ENCODE measurements at regions not wholly inside any gene's neighbourhood (a gene's known extent, or its start where the extent isn't known, plus 50 kb on each side); places are given as distances from the start of the nearest gene placed in this dataset.

GRCh38 chr13:112225429-112226090 lies 150.6 kb upstream of the SPACA7 start:
- Histone ChIP-seq H3K4me1 (ENCODE audit: control insufficient read depth, insufficient read depth, low read length) (no peaks in the 10 kb centered on the region), H3K4me3 (ENCODE audit: low read depth, low read length) (no peak overlapping the region), H3K36me3 (ENCODE audit: control insufficient read depth, insufficient read depth, low read length) (no peaks in the 10 kb centered on the region), H3K27me3 (ENCODE audit: control insufficient read depth, insufficient read depth, low read length) (no peaks in the 10 kb centered on the region; the same call in 1 of the 2 replicates), H3K9ac (ENCODE audit: low read length) (no peak overlapping the region), H3K27ac (ENCODE audit: low read depth, low read length) (no peak overlapping the region), H3K9me3 (ENCODE audit: control insufficient read depth, insufficient read depth, low read depth, low read length) (no peaks in the 10 kb centered on the region)

GRCh38 chr13:112226320-112227002 lies 149.7 kb upstream of the SPACA7 start:
- Histone ChIP-seq H3K9ac (ENCODE audit: low read length) (no peak overlapping the region), H3K9me3 (ENCODE audit: control insufficient read depth, insufficient read depth, low read depth, low read length) (no peaks in the 10 kb centered on the region), H3K4me3 (ENCODE audit: low read depth, low read length) (no peak overlapping the region), H3K36me3 (ENCODE audit: control insufficient read depth, insufficient read depth, low read length) (no peaks in the 10 kb centered on the region), H3K27me3 (ENCODE audit: control insufficient read depth, insufficient read depth, low read length) (no peaks in the 10 kb centered on the region), H3K27ac (ENCODE audit: low read depth, low read length) (no peak overlapping the region), H3K4me1 (ENCODE audit: control insufficient read depth, insufficient read depth, low read length) (no peaks in the 10 kb centered on the region)

- H3K9me3 ChIP-seq (ENCODE audit: control insufficient read depth, insufficient read depth, low read depth, low read length): no peaks in the 10 kb centered on the region
- H3K4me1 ChIP-seq (ENCODE audit: control insufficient read depth, insufficient read depth, low read length): no peaks in the 10 kb centered on the region
- no peak overlapping the region for H3K9ac ChIP-seq (ENCODE audit: low read length)
- H3K27me3 ChIP-seq (ENCODE audit: control insufficient read depth, insufficient read depth, low read length): no peaks in the 10 kb centered on the region; the same call in 1 of the 2 replicates
- H3K36me3 ChIP-seq (ENCODE audit: control insufficient read depth, insufficient read depth, low read length): no peaks in the 10 kb centered on the region
- H3K27ac ChIP-seq (ENCODE audit: low read depth, low read length): no peak overlapping the region
- no peak overlapping the region for H3K4me3 ChIP-seq (ENCODE audit: low read depth, low read length)
These were observed 149.1 kb upstream of the SPACA7 start for GRCh38 chr13:112227031-112227430.

DNA sequence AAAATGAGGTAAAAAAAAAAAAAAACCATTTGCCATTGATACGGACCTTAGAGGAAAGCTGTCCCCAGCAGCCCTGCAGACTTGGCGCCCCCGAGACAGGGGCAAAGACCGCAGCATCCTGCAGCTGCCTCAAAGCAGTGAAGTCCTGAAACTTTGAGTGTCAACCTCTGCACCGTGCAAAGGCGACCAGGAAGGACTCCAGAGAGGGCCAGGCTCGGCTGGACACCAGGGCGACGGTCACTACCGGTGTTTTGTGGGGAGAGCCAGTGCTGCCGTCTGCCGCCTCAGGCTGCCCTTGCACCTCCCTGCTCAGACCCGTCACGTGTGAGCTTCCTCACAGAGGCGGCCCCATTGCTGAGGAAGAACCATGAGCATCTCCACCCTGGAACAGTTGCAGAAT lies 146.7 kb upstream of the SPACA7 start:
- Histone ChIP-seq H3K36me3 (ENCODE audit: control insufficient read depth, insufficient read depth, low read length) (no peaks in the 10 kb centered on the region), H3K27ac (ENCODE audit: low read depth, low read length) (no peak overlapping the region), H3K4me1 (ENCODE audit: control insufficient read depth, insufficient read depth, low read length) (no peaks in the 10 kb centered on the region), H3K4me3 (ENCODE audit: low read depth, low read length) (no peak overlapping the region), H3K27me3 (ENCODE audit: control insufficient read depth, insufficient read depth, low read length) (no peaks in the 10 kb centered on the region; the same call in 1 of the 2 replicates), H3K9ac (ENCODE audit: low read length) (no peak overlapping the region), H3K9me3 (ENCODE audit: control insufficient read depth, insufficient read depth, low read depth, low read length) (no peaks in the 10 kb centered on the region)

DNA sequence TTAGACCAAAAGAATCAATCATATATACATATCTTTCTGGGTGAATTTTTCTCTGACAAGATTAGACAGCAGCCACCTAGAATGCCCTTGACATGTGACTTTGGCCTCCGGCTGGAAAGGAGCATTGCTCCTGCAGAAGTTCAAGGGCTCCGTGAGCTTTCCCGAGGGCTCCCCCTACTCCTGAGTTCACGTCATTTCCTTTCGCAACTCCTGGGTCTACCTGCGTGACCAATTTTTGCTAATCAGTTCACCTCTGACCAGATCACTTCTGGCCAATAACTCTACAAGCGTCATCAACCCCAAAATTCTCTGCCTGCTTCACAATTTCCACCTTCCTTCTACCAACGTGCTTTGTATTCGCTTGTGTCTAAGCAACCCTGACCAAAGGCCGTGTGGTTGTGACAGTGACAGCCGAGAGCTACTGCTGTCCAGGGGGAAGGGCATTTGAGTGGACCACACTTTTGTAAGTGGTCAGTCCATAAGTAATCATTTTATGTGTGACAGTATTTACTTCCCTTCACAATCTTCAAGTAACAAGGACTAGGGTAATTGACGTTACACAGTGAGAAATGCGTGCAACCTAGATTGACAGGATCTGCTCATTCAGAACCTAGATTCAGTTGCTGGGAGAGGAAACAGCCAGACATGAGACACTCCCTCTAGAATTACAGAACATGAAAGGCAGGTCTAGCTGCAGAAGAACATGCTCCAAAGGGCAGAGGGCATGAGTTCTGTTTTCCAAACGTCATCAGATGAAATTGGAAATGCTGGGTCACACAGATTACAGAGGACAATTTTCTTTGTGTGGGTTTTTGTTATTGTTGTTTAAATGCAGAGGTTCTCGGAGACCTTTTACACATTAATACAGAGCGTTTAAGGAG lies 145.9 kb upstream of the SPACA7 start:
- H3K27me3 ChIP-seq (ENCODE audit: control insufficient read depth, insufficient read depth, low read length): no peaks in the 10 kb centered on the region; the same call in 1 of the 2 replicates
- H3K27ac ChIP-seq (ENCODE audit: low read depth, low read length): no peak overlapping the region
- H3K36me3 ChIP-seq (ENCODE audit: control insufficient read depth, insufficient read depth, low read length): no peaks in the 10 kb centered on the region
- no peaks in the 10 kb centered on the region for H3K4me1 ChIP-seq (ENCODE audit: control insufficient read depth, insufficient read depth, low read length)
- H3K4me3 ChIP-seq (ENCODE audit: low read depth, low read length): no peak overlapping the region
- H3K9me3 ChIP-seq (ENCODE audit: control insufficient read depth, insufficient read depth, low read depth, low read length): no peaks in the 10 kb centered on the region
- H3K9ac ChIP-seq (ENCODE audit: low read length): no peak overlapping the region

GRCh38 chr13:112231451-112232083 lies 144.6 kb upstream of the SPACA7 start:
- no peak overlapping the region for H3K4me3 ChIP-seq (ENCODE audit: low read depth, low read length)
- no peaks in the 10 kb centered on the region for H3K9me3 ChIP-seq (ENCODE audit: control insufficient read depth, insufficient read depth, low read depth, low read length)
- H3K27ac ChIP-seq (ENCODE audit: low read depth, low read length): no peak overlapping the region
- H3K27me3 ChIP-seq (ENCODE audit: control insufficient read depth, insufficient read depth, low read length): no peaks in the 10 kb centered on the region; the same call in 1 of the 2 replicates
- H3K4me1 ChIP-seq (ENCODE audit: control insufficient read depth, insufficient read depth, low read length): no peaks in the 10 kb centered on the region
- no peaks in the 10 kb centered on the region for H3K36me3 ChIP-seq (ENCODE audit: control insufficient read depth, insufficient read depth, low read length)
- H3K9ac ChIP-seq (ENCODE audit: low read length): no peak overlapping the region

GRCh38 chr13:112233256-112233655 lies 142.9 kb upstream of the SPACA7 start:
- H3K9me3 ChIP-seq (ENCODE audit: control insufficient read depth, insufficient read depth, low read depth, low read length): peaks cover 8% of the 10 kb centered on the region
- no peaks in the 10 kb centered on the region; the same call in 1 of the 2 replicates for H3K27me3 ChIP-seq (ENCODE audit: control insufficient read depth, insufficient read depth, low read length)
- H3K9ac ChIP-seq (ENCODE audit: low read length): no peak overlapping the region
- H3K36me3 ChIP-seq (ENCODE audit: control insufficient read depth, insufficient read depth, low read length): no peaks in the 10 kb centered on the region
- H3K4me3 ChIP-seq (ENCODE audit: low read depth, low read length): no peak overlapping the region
- H3K4me1 ChIP-seq (ENCODE audit: control insufficient read depth, insufficient read depth, low read length): no peaks in the 10 kb centered on the region
- H3K27ac ChIP-seq (ENCODE audit: low read depth, low read length): no peak overlapping the region

GRCh38 chr13:112233716-112234115 lies 142.4 kb upstream of the SPACA7 start:
- Histone ChIP-seq H3K36me3 (ENCODE audit: control insufficient read depth, insufficient read depth, low read length) (no peaks in the 10 kb centered on the region), H3K4me3 (ENCODE audit: low read depth, low read length) (no peak overlapping the region), H3K9me3 (ENCODE audit: control insufficient read depth, insufficient read depth, low read depth, low read length) (peaks cover 12% of the 10 kb centered on the region), H3K27ac (ENCODE audit: low read depth, low read length) (no peak overlapping the region), H3K4me1 (ENCODE audit: control insufficient read depth, insufficient read depth, low read length) (no peaks in the 10 kb centered on the region), H3K27me3 (ENCODE audit: control insufficient read depth, insufficient read depth, low read length) (no peaks in the 10 kb centered on the region; the same call in 1 of the 2 replicates), H3K9ac (ENCODE audit: low read length) (no peak overlapping the region)

GRCh38 chr13:112234131-112234875 lies 141.9 kb upstream of the SPACA7 start:
- Histone ChIP-seq H3K9me3 (ENCODE audit: control insufficient read depth, insufficient read depth, low read depth, low read length) (peaks cover 12% of the 10 kb centered on the region), H3K4me1 (ENCODE audit: control insufficient read depth, insufficient read depth, low read length) (no peaks in the 10 kb centered on the region), H3K9ac (ENCODE audit: low read length) (no peak overlapping the region), H3K4me3 (ENCODE audit: low read depth, low read length) (no peak overlapping the region), H3K27ac (ENCODE audit: low read depth, low read length) (no peak overlapping the region), H3K27me3 (ENCODE audit: control insufficient read depth, insufficient read depth, low read length) (no peaks in the 10 kb centered on the region; the same call in 1 of the 2 replicates), H3K36me3 (ENCODE audit: control insufficient read depth, insufficient read depth, low read length) (no peaks in the 10 kb centered on the region)

GRCh38 chr13:112236016-112236415 lies 140.1 kb upstream of the SPACA7 start:
- Histone ChIP-seq H3K36me3 (ENCODE audit: control insufficient read depth, insufficient read depth, low read length) (no peaks in the 10 kb centered on the region), H3K4me3 (ENCODE audit: low read depth, low read length) (no peak overlapping the region), H3K9ac (ENCODE audit: low read length) (no peak overlapping the region), H3K27me3 (ENCODE audit: control insufficient read depth, insufficient read depth, low read length) (no peaks in the 10 kb centered on the region; the same call in 1 of the 2 replicates), H3K4me1 (ENCODE audit: control insufficient read depth, insufficient read depth, low read length) (no peaks in the 10 kb centered on the region), H3K9me3 (ENCODE audit: control insufficient read depth, insufficient read depth, low read depth, low read length) (peaks cover 17% of the 10 kb centered on the region), H3K27ac (ENCODE audit: low read depth, low read length) (no peak overlapping the region)

Data from HUES6 (cell line).